GM19023 (cell line): ENCODE measurements at regions not wholly inside any gene's neighbourhood (a gene's known extent, or its start where the extent isn't known, plus 50 kb on each side); places are given as distances from the start of the nearest gene placed in this dataset.
A peak's percentile ranks its signal among the peaks of the same experiment; 100 is the strongest.
"Not testable (repeated sequence)": the region's sequence is repeated elsewhere in the genome, so short reads cannot be mapped to it uniquely, and the experiment has no call there.

Experiments used
- ATAC-seq: cut with Tn5 transposase; IDR thresholded peaks from one replicate; pipeline ENCODE4 v1.9.1; 2021; ENCODE audit warnings: mild to moderate bottlenecking, moderate library complexity; ENCODE audit not compliant: unreplicated experiment

GRCh38 chr2:186349508-186349907 is 136.6 kb upstream of the ZC3H15 start:
- ATAC-seq = no peak

GRCh38 chr2:186354160-186354559 is 131.9 kb upstream of the ZC3H15 start:
- ATAC-seq = not testable (repeated sequence)

- ATAC-seq = no peak
These were observed 120.7 kb upstream of the ZC3H15 start for GRCh38 chr2:186365406-186365805.

- no peak for ATAC-seq
These were observed 107.0 kb upstream of the ZC3H15 start for GRCh38 chr2:186379052-186379451.

- no peak for ATAC-seq
These were observed 105.3 kb upstream of the ZC3H15 start for GRCh38 chr2:186380805-186381204.

GRCh38 chr2:186381573-186381972 is 104.5 kb upstream of the ZC3H15 start:
- ATAC-seq = no peak

- ATAC-seq = no peak
These were observed 103.1 kb upstream of the ZC3H15 start for GRCh38 chr2:186382932-186383331.

GRCh38 chr2:186384226-186384625 is 101.8 kb upstream of the ZC3H15 start:
- ATAC-seq = no peak

- not testable (repeated sequence) for ATAC-seq
These were observed 100.3 kb upstream of the ZC3H15 start for GRCh38 chr2:186385638-186386201.

GRCh38 chr2:186399082-186399644 is 86.9 kb upstream of the ZC3H15 start:
- no peak for ATAC-seq

GRCh38 chr2:186405842-186406241 is 80.2 kb upstream of the ZC3H15 start:
- no peak for ATAC-seq

GRCh38 chr2:186407611-186408010 is 78.4 kb upstream of the ZC3H15 start:
- no peak for ATAC-seq

GRCh38 chr2:186410802-186411201 is 75.3 kb upstream of the ZC3H15 start:
- no peak for ATAC-seq

GRCh38 chr2:186422226-186422625 is 63.8 kb upstream of the ZC3H15 start:
- ATAC-seq = no peak

GRCh38 chr2:186423481-186423880 is 62.6 kb upstream of the ZC3H15 start:
- ATAC-seq = no peak

- no peak for ATAC-seq
These were observed 61.8 kb upstream of the ZC3H15 start for GRCh38 chr2:186424265-186424664.

- no peak for ATAC-seq
These were observed 60.5 kb upstream of the ZC3H15 start for GRCh38 chr2:186425576-186425975.

GRCh38 chr2:186426153-186427016 is 59.7 kb upstream of the ZC3H15 start:
- peak; percentile 87 for ATAC-seq

GRCh38 chr2:186427017-186427350 is 59.1 kb upstream of the ZC3H15 start:
- peak; percentile 33 for ATAC-seq

- ATAC-seq = no peak
These were observed 58.1 kb upstream of the ZC3H15 start for GRCh38 chr2:186427970-186428369.

GRCh38 chr2:186429104-186429503 is 57.0 kb upstream of the ZC3H15 start:
- no peak for ATAC-seq

- no peak for ATAC-seq
These were observed 54.8 kb upstream of the ZC3H15 start for GRCh38 chr2:186431306-186431705.
